Renal cortical epithelial cell (primary cell): ENCODE measurements at regions not wholly inside any gene's neighbourhood (a gene's known extent, or its start where the extent isn't known, plus 50 kb on each side); places are given as distances from the start of the nearest gene placed in this dataset.

ENCODE experiments used
- DNase-seq: peaks from one replicate; pipeline ENCODE4 v3.0.0-alpha.2; 2011; ENCODE audit warnings: low read depth

DNA sequence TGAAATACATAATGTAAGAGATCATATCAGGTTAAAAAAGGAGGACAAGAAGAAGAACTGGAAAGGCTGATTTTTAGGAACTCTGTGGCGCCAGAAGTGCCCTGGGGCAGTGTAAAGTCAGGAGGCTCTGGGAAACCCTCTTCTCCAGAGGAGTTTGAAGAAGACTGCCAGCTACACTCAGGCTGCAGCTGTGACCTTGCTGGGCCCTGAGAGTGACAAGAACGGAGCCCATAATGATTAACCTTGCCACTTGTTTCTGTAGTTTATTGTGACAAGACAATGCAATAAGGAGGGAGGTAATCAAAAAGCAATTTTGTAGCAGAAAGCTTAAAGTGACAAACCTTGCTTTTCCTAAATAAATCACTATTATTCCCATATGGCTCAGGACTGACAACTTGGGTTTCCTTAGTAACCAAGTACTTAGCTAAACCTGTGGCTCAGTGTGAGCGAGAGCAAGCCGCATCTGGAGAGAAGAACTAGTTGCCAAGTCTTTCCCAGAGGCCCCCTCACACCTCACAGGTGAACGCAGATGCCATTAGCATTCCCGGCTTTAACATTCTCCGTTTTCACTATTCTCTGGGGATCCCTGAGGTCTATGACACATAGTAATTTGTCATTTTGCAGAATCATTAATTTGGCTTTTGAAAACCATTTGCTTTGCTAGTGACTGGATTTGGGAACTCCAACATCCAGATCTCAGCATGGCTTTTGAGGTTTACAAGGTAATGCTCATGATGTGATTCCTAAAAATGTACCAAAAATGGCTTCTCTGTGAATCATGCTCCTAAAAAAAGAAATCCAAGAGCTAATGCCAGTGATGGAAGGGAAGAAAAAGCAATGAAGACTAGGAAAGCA is 115.9 kb downstream of the OMA1 start:
- peak; percentile 35 for DNase-seq

DNA sequence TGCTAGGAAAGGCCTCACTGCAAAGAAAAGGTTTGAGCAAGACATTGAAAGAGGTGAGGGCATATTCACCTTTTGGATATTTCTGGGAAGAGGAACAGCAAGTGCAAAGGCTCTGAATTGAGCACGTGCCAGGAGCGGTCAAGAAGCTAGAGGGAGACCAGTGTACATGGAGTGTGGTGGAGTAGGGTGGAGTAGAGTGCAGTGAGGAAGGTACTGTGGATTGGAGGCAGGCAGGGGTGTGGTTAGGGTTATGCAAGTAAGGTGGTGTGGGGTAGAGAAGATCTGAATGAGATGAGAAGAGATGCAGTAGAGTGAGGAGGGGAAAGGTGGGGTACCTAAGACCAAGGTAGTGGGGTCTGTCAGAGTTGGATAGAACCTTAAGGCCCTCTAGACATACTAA is 119.6 kb downstream of the OMA1 start:
- no peak for DNase-seq

DNA sequence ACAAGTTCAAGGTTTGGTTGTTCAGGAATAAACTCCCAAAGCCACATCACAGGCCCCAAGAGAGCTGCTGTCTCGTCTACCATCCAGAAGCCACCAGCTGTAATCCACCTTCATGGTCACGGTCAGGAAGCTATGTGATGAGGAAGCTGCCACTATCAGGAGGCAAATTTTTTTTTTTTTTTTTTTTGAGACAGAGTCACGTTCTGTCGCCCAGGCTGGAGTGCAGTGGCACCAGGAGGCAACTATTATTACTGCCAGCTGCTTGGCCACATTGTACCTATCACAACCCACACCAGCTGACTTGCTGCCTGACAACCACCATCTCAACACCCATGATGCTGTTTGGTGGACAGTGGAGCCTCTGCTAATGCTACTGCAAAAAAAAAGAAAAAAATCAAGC is 124.1 kb downstream of the OMA1 start:
- DNase-seq, result no peak

DNA sequence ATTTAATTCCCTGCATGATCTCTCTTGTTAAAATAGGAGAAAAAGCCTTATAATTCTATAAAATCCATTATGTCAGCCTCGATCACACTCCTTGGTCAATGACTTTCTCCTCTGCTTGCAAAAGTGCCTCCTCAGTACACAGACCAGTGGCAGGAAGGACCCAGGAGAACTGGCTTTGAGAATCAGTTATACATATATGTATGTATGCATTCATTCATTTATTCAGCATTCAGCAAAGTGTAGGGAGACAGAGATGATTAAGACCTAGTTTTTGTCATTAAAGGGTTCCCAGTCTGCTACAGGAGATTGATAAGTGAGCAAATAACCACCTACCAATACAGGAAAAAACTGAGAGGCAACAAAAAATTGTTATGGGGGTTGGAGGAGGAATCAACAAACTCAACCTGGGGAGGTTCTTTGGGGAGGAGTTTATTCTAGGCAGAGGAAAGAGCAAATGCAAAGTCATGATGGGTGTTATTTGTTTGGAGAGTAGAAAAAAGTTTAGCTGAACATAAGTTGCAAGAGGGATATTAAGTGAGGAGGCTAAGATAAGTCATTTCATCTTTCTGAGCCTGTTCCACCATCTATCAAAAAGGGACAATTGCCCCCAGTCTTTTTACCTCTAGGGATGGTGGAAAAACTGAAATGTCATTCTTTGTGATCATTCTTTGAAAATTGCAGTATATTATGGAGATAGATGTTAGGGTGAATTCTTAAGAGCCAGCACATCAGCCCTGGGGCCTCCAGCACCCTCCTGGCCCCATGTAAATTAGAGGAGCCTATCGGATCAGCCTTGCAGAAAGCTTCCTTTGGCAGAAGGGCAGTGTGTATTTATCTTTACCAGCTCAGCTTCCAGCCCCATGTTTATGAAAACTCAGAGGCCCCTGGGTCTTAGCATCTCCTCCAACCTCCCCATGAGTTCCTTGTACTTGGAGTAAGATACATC is 128.0 kb downstream of the OMA1 start:
- DNase-seq, result no peak

DNA sequence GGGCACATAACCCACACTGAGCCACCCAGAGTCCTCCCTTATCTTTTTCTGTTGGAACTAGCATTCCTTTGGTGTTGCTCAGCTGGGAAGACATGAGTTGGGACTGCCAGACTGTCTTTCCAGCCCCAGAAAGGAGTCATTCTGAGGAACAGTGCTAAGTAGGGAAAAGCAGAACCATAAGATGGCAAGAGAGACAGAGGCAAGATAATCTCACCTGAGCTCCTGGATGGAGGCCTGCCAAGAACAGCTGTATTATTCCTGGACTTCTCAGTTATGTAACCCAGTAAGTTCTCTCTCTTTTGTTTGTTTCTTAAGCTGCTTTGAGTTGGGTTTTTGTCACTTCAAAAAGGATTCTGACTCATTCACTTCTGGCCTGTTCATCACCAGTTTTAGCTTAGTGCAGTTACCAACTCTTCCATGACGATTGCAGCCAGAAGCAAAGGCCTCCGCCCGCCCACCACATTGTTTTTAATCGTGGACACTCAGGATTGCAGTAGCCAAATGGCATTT is 134.4 kb downstream of the OMA1 start:
- peak; percentile 87 for DNase-seq

- peak; percentile 82 for DNase-seq
These were observed 136.6 kb downstream of the OMA1 start for GRCh38 chr1:58409890-58410289.

DNA sequence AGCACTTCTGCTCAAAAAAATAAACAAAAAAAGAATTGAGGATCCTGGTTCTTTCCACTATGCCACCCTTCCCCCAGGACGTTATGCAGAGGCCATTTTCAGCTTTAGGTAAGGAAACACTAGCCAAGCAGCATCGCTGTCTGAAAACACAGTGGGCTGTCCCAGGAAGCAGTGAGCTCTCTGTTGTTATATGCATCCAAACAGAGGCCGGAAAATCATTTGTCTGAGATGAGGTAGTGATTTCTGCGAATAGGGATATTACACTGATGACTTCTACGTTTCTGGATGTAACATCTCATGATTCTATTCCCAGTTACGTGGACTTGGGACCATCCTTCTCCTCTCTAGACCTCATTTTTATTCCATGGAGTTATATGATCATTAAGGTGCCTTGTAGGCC is 137.2 kb downstream of the OMA1 start:
- no peak for DNase-seq

DNA sequence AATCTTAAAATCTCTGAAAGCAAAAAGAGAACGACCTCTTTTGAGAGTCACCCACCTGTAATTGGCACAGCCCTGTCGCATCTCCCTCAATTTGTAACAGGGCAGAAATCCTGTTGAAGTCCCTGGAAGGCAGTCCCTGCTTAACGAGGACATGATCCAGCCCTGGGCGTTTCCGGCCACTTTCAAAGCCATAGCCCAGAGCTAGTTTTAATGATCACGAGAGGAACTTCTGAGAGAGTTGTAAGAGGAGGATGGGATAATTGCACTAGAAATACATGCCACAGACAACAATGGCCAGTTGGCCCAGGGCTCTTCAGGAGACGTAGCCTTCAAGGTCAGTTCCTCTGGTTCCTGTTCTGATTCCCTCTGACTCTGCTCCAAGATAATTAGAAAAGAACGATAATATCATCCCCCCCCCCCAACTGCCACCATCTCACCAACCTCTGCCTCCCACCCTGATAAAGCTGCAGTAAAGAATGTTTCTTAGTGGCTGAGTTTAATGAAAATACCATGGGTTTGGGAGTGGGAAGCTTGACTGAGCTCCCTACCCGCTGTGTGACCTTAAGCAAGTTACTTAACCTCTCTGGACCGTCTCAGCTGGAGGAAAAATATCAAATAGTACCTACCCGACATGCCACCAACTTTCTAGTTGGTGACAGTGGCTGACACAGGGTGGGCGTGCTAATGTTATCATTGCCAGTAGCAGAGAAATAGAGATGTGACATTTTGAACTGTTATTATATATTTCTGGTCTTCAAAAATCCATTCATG is 140.0 kb downstream of the OMA1 start:
- DNase-seq, result no peak

GRCh38 chr1:58405660-58406059 is 140.9 kb downstream of the OMA1 start:
- no peak for DNase-seq

DNA sequence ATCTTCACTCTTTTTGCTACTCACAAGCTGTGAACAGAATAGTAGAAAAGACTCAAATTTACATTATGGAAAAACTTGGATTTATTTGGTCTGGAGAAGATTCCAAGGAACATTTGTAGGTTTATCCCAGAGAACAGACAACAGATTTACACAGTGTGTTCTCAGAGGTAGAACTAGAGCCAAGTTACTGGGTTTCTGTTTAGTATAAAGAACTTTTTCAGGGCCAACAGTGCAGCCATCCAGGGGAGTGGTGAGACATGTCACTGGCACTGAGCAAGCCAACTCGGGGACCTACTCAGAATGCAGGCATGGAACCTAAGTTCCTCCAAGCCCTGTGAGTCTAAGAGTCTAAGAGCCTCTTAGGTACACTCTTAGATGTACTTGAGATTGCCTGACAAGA is 142.6 kb downstream of the OMA1 start:
- DNase-seq, result no peak

DNA sequence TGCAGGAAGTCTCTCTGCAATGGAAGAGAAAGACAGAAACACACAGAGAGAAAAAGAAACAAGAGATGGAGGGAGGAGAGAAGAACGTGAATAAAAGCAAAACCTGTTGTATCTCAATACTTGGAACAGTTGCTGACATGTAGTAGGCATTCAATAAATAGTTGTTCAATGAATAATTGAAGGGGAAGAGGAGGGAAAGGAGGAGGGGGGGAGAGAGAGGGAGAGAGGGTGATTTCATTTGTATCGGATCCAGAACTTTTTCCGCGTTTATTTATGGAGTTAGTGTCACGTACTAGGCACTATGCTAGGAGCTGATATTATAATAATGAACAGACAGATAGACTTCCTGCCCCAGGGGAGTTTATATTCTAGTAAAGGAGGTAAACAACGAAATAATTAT is 144.1 kb downstream of the OMA1 start:
- no peak for DNase-seq

- no peak for DNase-seq
These were observed 144.5 kb downstream of the OMA1 start for GRCh38 chr1:58401991-58402390.

- no peak for DNase-seq
These were observed 147.3 kb downstream of the OMA1 start for GRCh38 chr1:58399176-58399575.

- DNase-seq, result no peak
These were observed 147.8 kb downstream of the OMA1 start for GRCh38 chr1:58398714-58399113.

DNA sequence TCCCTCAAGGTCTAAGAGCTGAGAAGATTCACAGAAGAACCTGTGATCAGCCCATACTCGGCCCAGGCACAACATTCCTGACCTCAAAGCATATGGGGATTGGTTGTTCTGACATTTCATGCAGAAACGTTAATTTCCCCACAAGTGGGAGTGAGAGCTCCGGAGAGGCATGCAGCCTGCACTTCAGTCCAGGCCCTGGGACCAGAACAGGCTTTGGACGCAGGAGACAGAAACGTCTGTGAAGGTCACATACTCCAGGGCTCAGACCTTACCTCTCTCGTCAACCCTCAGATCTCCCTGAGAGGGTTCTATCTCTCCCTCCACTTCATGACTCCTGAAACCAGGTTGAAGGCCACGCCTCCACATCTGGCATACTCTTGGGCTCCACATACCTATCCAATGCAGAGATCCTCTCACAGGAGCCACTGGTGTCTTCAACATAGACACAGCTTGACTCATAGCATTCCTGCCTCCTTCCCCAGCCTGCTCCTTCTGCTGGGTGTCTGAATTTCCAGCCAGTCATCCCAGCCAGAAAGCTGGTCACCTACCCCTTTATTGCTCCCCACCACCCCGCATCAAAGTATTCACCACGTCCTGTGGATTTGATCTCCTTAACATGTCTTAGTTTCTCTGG is 149.2 kb downstream of the OMA1 start:
- peak; percentile 55 for DNase-seq

- no peak for DNase-seq
These were observed 150.4 kb downstream of the OMA1 start for GRCh38 chr1:58396150-58396549.

GRCh38 chr1:58395355-58395754 is 151.2 kb downstream of the OMA1 start:
- peak; percentile 85 for DNase-seq

- DNase-seq, result no peak
These were observed 154.4 kb downstream of the OMA1 start for GRCh38 chr1:58392083-58392482.

DNA sequence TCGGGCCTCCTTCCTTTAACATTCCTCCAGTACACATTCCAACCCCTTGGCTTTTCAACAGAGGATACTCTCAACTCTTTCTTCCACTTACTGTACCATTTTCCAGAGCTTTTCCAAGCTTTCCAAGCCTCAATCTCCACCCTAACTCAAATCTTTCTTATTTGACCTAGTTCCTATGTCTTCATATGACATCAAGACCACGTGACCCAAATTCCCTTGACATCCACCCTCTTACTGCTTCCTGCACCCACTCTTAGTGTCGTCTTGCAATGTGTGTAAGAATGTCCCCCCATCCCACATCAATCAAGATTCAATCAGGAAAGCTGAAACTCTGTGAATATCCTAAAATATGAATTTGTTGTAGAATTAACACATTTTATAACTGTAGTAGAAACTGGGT is 155.0 kb downstream of the OMA1 start:
- no peak for DNase-seq

DNA sequence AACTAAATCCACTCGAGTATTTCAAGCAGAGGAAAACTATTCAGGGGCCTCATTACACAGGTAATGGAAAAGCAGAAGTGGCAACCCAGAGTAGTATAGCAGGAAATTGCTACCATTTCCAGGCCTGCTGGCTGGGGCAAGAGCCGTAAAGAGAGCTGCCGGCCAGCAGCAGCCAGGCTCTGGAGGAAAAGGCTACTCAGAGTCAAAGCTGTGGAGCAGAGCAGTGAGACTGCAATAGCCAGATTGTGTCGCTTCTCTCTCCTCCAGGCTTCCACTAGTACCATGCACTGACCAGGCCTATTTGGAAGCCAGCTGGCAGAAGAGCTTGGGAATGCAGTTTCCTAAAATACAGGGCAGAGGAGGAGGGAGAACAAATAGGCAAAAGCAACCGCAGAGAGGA is 155.5 kb downstream of the OMA1 start:
- no peak for DNase-seq

DNA sequence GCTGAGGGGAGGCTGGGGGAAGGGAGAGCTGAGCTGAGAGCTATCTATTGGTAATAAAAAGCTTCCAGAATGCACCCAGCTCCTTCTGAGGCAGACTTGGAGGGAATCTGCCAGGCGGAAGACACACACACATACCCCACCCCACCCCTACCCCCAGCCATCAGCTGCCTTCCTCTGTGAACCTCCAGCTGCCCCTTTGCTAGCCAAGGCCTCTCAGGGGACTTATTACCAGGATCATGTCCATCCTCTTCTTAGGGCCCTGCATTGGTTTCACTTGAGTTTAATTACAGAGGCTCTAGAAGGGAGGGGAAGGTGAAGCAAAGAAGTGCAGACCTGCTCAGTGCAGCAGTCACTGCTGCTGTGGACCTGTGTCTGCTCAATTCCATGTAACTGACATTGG is 156.4 kb downstream of the OMA1 start:
- no peak for DNase-seq
